ENCODE measurements at regions not wholly inside any gene's neighbourhood (a gene's known extent, or its start where the extent isn't known, plus 50 kb on each side); places are given as distances from the start of the nearest gene placed in this dataset.
"Not testable (repeated sequence)": the region's sequence is repeated elsewhere in the genome, so short reads cannot be mapped to it uniquely, and the experiment has no call there.

GRCh38 chr6:66496659-66497058 lies 789.6 kb upstream of the EYS start:
- DNase-seq = no peak

- DNase-seq = not testable (repeated sequence)
These were observed 787.6 kb upstream of the EYS start for GRCh38 chr6:66494643-66495042.

- no peak for DNase-seq
These were observed 782.4 kb upstream of the EYS start for GRCh38 chr6:66489269-66489987.

GRCh38 chr6:66481216-66481615 lies 774.2 kb upstream of the EYS start:
- DNase-seq = no peak

- no peak for DNase-seq
These were observed 771.7 kb upstream of the EYS start for GRCh38 chr6:66478705-66479104.

GRCh38 chr6:66435321-66435720 lies 728.3 kb upstream of the EYS start:
- no peak for DNase-seq

GRCh38 chr6:66429210-66429609 lies 722.2 kb upstream of the EYS start:
- no peak for DNase-seq

- no peak for DNase-seq
These were observed 716.0 kb upstream of the EYS start for GRCh38 chr6:66423047-66423446.

- peak in 2 of 51 donors; percentile 2 to 17 for DNase-seq
These were observed 714.5 kb upstream of the EYS start for GRCh38 chr6:66421570-66421969.

GRCh38 chr6:66418906-66419305 lies 711.9 kb upstream of the EYS start:
- DNase-seq = no peak

- no peak for DNase-seq
These were observed 696.9 kb upstream of the EYS start for GRCh38 chr6:66403966-66404365.

GRCh38 chr6:66402873-66403272 lies 695.8 kb upstream of the EYS start:
- no peak for DNase-seq

GRCh38 chr6:66396549-66396948 lies 689.5 kb upstream of the EYS start:
- DNase-seq = no peak

- DNase-seq = no peak
These were observed 689.1 kb upstream of the EYS start for GRCh38 chr6:66396145-66396544.

GRCh38 chr6:66390393-66390792 lies 683.4 kb upstream of the EYS start:
- no peak for DNase-seq

GRCh38 chr6:66376001-66376400 lies 669.0 kb upstream of the EYS start:
- DNase-seq = no peak

GRCh38 chr6:66369407-66369806 lies 662.4 kb upstream of the EYS start:
- DNase-seq = no peak

- no peak for DNase-seq
These were observed 655.9 kb upstream of the EYS start for GRCh38 chr6:66362888-66363287.

- no peak for DNase-seq
These were observed 654.9 kb upstream of the EYS start for GRCh38 chr6:66361886-66362285.

GRCh38 chr6:66357781-66358180 lies 650.8 kb upstream of the EYS start:
- DNase-seq = no peak

GRCh38 chr6:66355471-66355870 lies 648.4 kb upstream of the EYS start:
- no peak for DNase-seq

GRCh38 chr6:66344796-66345195 lies 637.8 kb upstream of the EYS start:
- DNase-seq = no peak

GRCh38 chr6:66340736-66341135 lies 633.7 kb upstream of the EYS start:
- no peak for DNase-seq

GRCh38 chr6:66336176-66336575 lies 629.1 kb upstream of the EYS start:
- no peak for DNase-seq
